Right atrium auricular region (tissue), 2 donors: ENCODE measurements at regions not wholly inside any gene's neighbourhood (a gene's known extent, or its start where the extent isn't known, plus 50 kb on each side); places are given as distances from the start of the nearest gene placed in this dataset.

Experiments
- DNase-seq: peaks from one replicate; pipeline ENCODE4 v3.0.0-alpha.2; 2019; ENCODE audit warnings: low spot score
- H3K27ac ChIP-seq, 2 donors: fragments of 200-600 bp; sonication (generic); 1 replicate in 1 of 2; 2 replicates in 1 of 2; pipeline ENCODE4 v1.5.1; 2016 to 2019
- H3K27me3 ChIP-seq, 2 donors: fragments of 200-600 bp; sonication (generic); one replicate each; pipeline versions ENCODE4 v1.5.1 to v1.6.0; 2017 to 2019
- H3K36me3 ChIP-seq: fragments of 200-600 bp; sonication (generic); one replicate; pipeline ENCODE4 v1.5.1; 2016
- H3K4me1 ChIP-seq, 2 donors: fragments of 200-600 bp; sonication (generic); one replicate each; pipeline versions ENCODE4 v1.5.1 to v1.6.0; 2017 to 2019
- H3K4me3 ChIP-seq, 2 donors: fragments of 200-600 bp; sonication (generic); 1 replicate in 1 of 2; 2 replicates in 1 of 2; pipeline ENCODE4 v1.5.1; 2017 to 2019; ENCODE audit warnings: mild to moderate bottlenecking in 1 of 2, moderate library complexity in 1 of 2
- H3K9me3 ChIP-seq, 2 donors: fragments of 200-600 bp; sonication (generic); one replicate each; pipeline ENCODE4 v1.5.1; 2019
- TF ChIP-seq, protein P1 (sequence below), 2 donors: fragments of 200-600 bp; sonication (generic); IDR thresholded peaks; one replicate each; pipeline ENCODE4 v1.5.1; 2019; ENCODE audit warnings: antibody characterized with exemption in 2 of 2

DNA sequence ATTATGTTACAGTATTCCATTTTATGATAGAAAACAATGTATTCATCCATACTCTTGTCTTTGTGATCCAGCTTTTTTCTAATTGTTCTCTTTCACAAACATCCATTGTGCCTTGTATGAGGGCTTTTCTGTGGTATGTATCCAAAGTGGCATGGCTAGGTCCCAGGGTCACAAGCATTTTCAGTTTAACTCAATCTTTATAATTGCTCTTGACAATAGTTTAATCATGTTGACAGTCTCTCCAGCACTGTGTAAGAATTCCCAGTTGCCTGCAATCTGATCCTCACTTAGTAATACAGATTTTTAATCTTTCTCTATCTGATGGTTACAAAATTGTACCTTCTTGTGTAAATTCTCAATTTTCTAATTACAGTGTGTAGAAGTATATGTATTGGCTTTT is 533.4 kb downstream of the NEBL start:
- no peak for DNase-seq
- no peaks in the 10 kb centered on the region for H3K4me1 ChIP-seq
- H3K27ac ChIP-seq: no peak overlapping the region
- no peaks in the 10 kb centered on the region for H3K9me3 ChIP-seq
- H3K27me3 ChIP-seq: no peaks in the 10 kb centered on the region
- no peaks in the 10 kb centered on the region for H3K36me3 ChIP-seq
- H3K4me3 ChIP-seq: no peak overlapping the region
- TF ChIP-seq, protein P1, sequence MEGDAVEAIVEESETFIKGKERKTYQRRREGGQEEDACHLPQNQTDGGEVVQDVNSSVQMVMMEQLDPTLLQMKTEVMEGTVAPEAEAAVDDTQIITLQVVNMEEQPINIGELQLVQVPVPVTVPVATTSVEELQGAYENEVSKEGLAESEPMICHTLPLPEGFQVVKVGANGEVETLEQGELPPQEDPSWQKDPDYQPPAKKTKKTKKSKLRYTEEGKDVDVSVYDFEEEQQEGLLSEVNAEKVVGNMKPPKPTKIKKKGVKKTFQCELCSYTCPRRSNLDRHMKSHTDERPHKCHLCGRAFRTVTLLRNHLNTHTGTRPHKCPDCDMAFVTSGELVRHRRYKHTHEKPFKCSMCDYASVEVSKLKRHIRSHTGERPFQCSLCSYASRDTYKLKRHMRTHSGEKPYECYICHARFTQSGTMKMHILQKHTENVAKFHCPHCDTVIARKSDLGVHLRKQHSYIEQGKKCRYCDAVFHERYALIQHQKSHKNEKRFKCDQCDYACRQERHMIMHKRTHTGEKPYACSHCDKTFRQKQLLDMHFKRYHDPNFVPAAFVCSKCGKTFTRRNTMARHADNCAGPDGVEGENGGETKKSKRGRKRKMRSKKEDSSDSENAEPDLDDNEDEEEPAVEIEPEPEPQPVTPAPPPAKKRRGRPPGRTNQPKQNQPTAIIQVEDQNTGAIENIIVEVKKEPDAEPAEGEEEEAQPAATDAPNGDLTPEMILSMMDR (IDR thresholded peaks at IDR 0.05): no peak

DNA sequence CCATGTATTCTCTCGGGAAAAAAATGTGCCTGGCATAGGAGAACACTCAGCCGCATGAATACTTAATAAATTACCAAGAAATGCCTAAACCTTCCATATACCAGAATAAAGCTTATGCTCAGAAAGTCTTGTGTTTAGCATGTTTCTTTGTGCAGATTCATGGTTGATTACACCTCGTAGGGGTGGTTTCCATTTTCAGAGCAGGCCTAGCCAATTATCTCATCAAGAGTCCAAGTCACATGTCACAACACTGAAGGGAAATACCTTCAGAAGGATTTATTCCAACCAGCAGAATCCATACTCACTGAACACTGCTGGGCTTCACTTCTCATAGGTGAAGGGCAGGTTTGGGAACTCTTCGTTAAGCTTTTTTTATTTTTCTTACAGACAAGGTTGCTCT is 539.7 kb downstream of the PLXDC2 start:
- TF ChIP-seq, protein P1 (IDR thresholded peaks at IDR 0.05): no peak
- Histone ChIP-seq H3K4me3 (no peak overlapping the region), H3K9me3 (peaks cover 0 to 4% of the 10 kb centered on the region in 2 donors), H3K36me3 (no peaks in the 10 kb centered on the region), H3K27ac (no peak overlapping the region), H3K4me1 (no peaks in the 10 kb centered on the region), H3K27me3 (no peaks in the 10 kb centered on the region)
- no peak for DNase-seq

DNA sequence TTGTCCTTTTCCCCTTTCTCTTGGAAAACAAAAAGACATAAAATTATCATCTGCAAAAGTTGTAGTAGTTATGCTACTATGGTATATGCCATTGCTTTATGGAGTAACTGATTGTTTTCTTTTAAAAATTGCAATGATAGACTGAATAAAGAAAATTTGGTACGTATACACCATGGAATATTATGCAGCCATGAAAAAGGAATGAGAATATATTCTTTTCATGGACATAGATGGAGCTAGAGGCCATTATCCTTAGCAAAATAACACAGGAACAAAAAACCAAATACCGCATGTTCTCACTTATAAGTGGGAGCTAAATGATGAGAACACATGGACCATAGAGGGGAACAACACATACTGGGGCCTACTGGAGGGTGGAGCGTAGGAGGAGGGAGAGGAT is 538.8 kb downstream of the PLXDC2 start:
- Histone ChIP-seq H3K27ac (no peak overlapping the region), H3K27me3 (no peaks in the 10 kb centered on the region), H3K9me3 (peaks cover 0 to 4% of the 10 kb centered on the region in 2 donors), H3K4me3 (no peak overlapping the region), H3K4me1 (no peaks in the 10 kb centered on the region), H3K36me3 (no peaks in the 10 kb centered on the region)
- TF ChIP-seq, protein P1 (IDR thresholded peaks at IDR 0.05): no peak
- no peak for DNase-seq

DNA sequence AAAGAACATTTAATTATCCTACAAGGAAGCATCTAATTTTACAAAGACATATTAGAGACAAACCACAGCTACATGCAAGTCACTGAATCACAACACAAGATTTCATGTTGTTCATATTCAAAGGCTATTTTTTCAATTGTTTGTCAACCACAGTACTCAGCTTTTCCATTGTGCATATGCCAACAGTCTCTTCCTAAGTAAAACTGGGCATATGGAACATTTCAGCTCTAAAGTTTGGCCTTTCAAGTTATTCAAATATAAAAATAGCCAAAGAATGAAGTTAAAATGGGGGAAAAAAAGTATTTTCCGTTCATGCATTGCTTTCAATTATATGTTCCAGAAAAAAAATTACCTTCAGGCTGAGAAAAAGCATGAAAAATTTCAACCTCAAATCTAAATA is 537.9 kb downstream of the PLXDC2 start:
- Histone ChIP-seq H3K27ac (no peak overlapping the region), H3K9me3 (peaks cover 0 to 4% of the 10 kb centered on the region in 2 donors), H3K36me3 (no peaks in the 10 kb centered on the region), H3K27me3 (no peaks in the 10 kb centered on the region), H3K4me3 (no peak overlapping the region), H3K4me1 (no peaks in the 10 kb centered on the region)
- TF ChIP-seq, protein P1 (IDR thresholded peaks at IDR 0.05): no peak
- no peak for DNase-seq

DNA sequence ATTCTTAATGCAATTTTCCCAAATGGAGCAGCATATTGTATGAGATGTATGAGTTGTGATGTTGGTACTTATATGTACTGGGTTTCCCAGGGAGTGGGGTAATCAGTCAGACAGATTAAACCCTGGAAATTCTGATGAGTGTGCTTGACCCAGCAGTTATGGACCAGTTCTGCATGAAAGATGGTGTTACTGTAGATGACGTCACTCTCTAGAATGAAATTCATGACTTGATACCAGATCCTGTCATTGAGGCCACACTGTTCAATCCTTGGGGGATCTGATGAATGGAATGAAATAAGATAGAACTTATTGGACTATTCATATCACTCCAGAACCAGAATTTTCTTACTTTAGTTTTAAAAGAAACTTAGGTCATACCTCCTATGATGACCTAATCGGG is 534.3 kb downstream of the PLXDC2 start:
- Histone ChIP-seq H3K4me3 (no peak overlapping the region), H3K36me3 (no peaks in the 10 kb centered on the region), H3K27ac (no peak overlapping the region), H3K9me3 (peaks cover 0 to 4% of the 10 kb centered on the region in 2 donors), H3K27me3 (no peaks in the 10 kb centered on the region), H3K4me1 (no peaks in the 10 kb centered on the region)
- TF ChIP-seq, protein P1 (IDR thresholded peaks at IDR 0.05): no peak
- DNase-seq: no peak

DNA sequence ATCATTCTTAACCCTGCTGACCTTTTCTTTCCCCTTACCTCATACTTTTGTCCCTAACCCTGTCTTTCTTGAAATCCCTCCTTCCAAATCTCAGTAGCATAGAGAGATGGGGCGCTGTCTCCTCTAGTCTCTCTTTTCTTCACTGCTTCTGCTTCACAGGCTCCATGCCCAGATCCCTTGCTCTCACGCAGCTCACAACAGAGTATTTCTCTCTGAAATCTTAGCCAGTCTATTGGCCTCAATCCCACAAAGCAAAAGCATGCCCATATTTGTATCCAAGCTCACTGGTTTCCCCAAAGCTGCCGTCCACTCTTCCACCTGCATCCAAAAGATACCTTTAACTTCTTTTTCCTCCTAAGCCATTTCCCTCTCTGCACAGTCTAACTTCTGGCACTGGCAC is 526.8 kb downstream of the PLXDC2 start:
- no peaks in the 10 kb centered on the region for H3K9me3 ChIP-seq
- H3K4me3 ChIP-seq: no peak overlapping the region
- TF ChIP-seq, protein P1 (IDR thresholded peaks at IDR 0.05): no peak
- no peaks in the 10 kb centered on the region for H3K27me3 ChIP-seq
- no peak overlapping the region for H3K27ac ChIP-seq
- no peak for DNase-seq
- H3K4me1 ChIP-seq: no peaks in the 10 kb centered on the region
- no peaks in the 10 kb centered on the region for H3K36me3 ChIP-seq
